ENCODE measurements at regions not wholly inside any gene's neighbourhood (a gene's known extent, or its start where the extent isn't known, plus 50 kb on each side); places are given as distances from the start of the nearest gene placed in this dataset.
"Not testable (repeated sequence)": the region's sequence is repeated elsewhere in the genome, so short reads cannot be mapped to it uniquely, and the experiment has no call there.

- no peak for DNase-seq
Measured at GRCh38 chr10:36538953-36539586, 586.3 kb upstream of the ANKRD30A start.

DNA sequence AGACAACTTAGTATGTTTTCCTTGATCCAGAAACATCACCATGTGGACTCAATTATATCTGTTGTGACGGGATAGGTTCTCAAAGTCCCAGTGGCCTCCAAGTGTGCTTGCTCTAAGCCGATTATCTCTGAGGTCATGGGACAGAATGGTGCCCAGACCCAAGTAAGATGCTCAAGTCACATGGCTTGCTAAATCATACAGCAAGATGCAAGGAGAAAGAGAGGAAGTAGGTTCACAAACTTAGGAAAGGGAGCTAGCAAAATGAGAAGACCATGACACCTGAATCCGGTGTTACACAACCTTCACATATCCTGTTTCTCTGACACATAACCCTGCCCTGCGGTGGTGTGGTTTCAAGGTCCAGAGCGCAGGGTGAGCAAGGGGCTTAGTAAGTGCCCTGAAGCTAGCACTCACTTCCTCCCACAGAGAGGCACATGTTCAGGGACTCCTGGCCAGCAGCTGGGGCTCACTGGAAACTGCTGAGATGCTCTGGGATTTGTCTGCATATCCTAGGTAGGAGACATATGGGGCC lies 590.9 kb upstream of the ANKRD30A start:
- DNase-seq = no peak

DNA sequence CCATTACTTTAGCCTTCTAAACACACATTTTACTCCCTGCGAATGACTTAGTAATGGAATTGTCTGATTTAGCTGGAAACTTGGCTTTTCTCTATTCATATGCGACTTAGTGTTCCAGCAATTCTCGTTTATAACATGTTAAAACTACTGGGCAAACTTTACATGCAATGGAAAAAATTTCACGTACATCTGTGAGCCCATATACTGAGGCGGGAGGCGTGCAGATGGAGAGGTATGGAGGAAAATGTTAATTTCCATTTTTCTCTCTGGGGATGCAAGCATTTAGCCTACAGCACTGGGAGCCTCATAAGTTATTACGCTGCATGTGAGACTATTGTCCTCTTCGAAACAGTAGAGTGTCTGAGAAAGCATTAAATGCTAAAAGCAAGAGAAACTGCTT lies 591.5 kb upstream of the ANKRD30A start:
- no peak for DNase-seq

GRCh38 chr10:36533316-36533715 lies 592.1 kb upstream of the ANKRD30A start:
- no peak for DNase-seq

DNA sequence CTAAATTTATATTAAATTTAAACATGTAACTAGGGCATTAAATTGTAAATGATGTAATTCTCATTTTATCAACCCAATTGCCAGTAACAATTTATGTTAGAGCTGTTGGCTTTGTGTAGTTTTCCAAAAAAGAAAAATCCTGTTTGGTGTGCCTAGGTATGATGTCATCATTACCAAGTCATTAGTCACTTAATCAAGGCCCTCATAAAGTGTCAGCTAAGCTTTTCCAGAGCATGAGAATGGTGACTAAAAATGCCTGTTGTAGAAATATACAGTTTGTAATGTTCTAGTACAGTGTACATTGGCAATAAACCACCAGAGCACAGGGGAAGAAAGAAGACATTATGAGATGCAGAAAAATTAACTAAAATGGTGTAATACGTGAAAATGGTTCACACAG lies 593.8 kb upstream of the ANKRD30A start:
- no peak for DNase-seq

DNA sequence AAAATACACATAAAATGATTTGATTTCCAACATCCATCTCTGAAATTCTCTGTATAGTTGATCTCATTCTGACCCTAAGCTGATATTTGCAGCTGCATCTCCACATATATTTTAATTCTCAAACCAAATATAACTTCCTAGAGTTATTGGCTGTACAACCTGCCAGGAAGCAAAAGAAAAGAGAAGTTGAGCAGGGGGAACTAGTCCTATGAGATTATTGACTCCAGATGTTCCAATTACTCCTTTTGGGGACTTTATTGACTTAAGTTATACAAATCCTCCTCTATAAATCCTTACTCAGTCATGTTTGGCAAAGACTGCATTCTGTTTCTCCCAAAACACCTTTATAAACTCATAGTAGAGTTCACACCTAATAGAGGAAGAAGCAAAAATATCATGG lies 599.4 kb upstream of the ANKRD30A start:
- no peak for DNase-seq

DNA sequence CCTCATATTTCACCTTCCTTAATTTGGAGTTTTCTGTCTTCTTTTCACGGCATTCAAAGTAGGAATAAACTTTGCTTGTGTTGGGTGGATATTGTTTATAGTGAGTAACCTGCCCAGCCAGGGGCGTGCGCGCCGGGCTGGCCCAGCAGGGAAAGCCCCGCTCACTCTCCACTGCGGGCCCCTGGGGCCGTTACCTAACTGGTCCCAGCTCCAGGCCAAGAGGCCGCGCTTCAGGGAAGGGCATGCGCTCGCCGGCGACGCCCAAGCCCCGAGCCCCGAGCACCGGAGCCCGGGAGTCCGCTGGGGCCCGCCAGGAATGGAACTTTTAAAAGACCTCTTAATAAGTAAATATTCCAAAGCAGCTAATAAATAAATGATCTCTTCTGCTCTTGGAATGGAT lies 601.3 kb upstream of the ANKRD30A start:
- DNase-seq = not testable (repeated sequence)

GRCh38 chr10:36519909-36520308 lies 605.5 kb upstream of the ANKRD30A start:
- DNase-seq = no peak

- DNase-seq = no peak
Measured at GRCh38 chr10:36516281-36516680, 609.1 kb upstream of the ANKRD30A start.

- DNase-seq = no peak
Measured at GRCh38 chr10:36515319-36515718, 610.1 kb upstream of the ANKRD30A start.

GRCh38 chr10:36507715-36508114 lies 617.7 kb upstream of the ANKRD30A start:
- DNase-seq = no peak

GRCh38 chr10:36506697-36507496 lies 618.5 kb upstream of the ANKRD30A start:
- DNase-seq = no peak

GRCh38 chr10:36506261-36506660 lies 619.1 kb upstream of the ANKRD30A start:
- no peak for DNase-seq

- no peak for DNase-seq
Measured at GRCh38 chr10:36504758-36505157, 620.6 kb upstream of the ANKRD30A start.

DNA sequence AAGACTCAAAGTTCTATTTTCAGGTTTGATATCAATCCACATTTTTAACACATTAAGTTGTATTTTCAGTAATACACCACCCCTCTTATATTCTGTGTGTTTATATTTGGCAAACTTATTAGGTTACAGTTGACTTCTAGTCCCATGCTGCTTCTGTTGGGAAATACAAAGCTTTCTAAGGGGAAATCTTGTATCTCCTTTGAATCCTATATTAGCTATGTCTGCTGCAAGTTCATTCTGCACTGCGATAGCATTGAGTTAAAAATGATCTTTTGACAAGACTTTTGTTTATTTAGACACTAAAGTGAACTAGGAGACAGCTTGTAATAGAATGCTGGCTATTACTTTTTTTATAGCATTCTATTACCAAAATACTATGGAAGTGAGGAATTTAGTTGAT lies 625.1 kb upstream of the ANKRD30A start:
- no peak for DNase-seq

DNA sequence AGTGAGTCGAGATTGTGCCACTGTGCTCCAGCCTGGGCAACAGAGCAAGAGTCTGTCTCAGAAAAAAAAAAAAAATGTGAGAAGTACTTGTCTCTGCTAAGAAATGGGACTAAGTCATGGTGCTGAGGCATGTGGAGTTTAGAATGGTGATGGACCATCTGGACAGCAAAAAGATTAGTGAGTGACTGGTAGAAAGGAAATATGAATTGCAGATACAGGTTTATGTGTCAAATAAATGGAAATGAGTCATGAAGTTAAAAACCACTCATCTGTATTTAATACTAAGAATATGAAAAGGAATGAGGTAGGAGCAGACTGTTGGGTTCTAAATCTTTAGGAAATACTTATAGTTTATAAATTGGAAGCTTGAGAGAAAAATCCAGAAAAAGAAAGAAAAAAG lies 625.7 kb upstream of the ANKRD30A start:
- DNase-seq = no peak

- no peak for DNase-seq
Measured at GRCh38 chr10:36496758-36497157, 628.6 kb upstream of the ANKRD30A start.

GRCh38 chr10:36494371-36494770 lies 631.0 kb upstream of the ANKRD30A start:
- DNase-seq = no peak

- DNase-seq = no peak
Measured at GRCh38 chr10:36493516-36493880, 631.9 kb upstream of the ANKRD30A start.

DNA sequence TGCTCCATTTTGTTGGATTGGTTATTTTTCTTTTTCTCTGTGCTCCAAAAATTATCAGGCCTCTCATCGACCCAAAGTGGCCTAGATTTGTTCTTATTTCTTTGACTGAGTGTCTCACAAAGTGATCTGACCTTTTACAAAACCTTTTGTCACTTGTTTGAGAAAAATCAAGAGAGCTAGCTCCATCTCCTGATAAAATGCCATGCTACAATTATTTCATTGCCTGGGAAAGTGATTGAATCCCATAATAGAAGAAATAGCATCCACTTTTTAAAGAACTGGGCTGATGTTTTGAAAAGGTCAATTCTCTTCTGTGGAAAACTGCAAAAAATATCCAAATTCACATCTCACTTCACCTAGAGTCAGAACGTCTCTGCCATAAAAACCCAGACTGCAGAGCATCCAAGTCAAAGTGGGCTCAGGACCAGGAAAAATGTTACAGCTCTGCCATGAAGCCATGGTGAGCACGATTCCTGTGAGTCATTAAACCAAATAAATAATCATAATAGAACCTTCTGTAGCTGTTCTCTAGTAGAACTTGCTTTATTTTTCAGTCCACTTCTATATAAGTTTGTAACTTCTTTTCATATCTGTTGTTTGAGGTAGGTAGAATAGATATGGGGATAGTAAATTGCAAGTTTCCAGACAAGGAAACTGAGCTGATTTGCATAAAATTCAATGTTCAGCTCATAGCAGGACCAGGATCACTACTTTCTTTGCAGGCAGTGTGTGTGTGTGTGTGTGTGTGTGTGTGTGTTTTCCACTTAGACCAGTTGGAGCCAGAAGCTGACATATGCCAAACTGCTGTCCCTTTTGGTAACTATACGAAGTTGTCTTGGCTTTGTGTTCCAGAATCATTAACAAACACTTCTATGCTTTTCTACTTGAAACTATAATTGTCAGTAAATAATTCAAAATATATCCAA lies 632.5 kb upstream of the ANKRD30A start:
- DNase-seq = no peak

GRCh38 chr10:36491926-36492325 lies 633.5 kb upstream of the ANKRD30A start:
- DNase-seq = no peak

- DNase-seq = no peak
Measured at GRCh38 chr10:36489611-36490228, 635.7 kb upstream of the ANKRD30A start.

DNA sequence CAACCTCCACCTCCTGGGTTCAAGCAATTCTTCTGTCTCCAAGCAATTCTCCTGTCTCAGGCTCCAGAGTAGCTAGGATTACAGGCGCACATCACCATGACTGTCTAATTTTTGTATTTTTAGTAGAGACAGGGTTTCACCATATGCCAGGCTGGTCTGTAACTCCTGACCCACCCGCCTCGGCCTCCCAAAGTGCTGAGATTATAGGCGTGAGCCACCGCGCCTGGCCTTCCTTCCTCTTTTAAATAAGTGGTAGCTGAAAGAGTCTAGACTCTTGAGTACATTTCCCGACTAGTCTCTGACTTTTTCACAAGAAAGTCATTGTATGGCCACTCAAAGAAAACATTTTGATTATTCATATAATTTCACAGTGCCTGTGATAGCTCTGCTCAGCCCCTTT lies 636.2 kb upstream of the ANKRD30A start:
- no peak for DNase-seq

Data from activated T-cell treated with anti-CD3 and anti-CD28 coated beads, Interleukin-2, amount 50 U/mL, for 48 hours (primary cell).